HL-60 (cell line): ENCODE measurements at regions not wholly inside any gene's neighbourhood (a gene's known extent, or its start where the extent isn't known, plus 50 kb on each side); places are given as distances from the start of the nearest gene placed in this dataset.

Experiments
- CTCF ChIP-seq: IDR thresholded peaks from one replicate; pipeline ENCODE4 v1.5.1; 2011; ENCODE audit warnings: low read length, control low read depth, inconsistent platforms; ENCODE audit not compliant: insufficient read depth
- GABPA ChIP-seq: IDR thresholded peaks from 2 replicates; pipeline ENCODE4 v1.6.1; 2012; ENCODE audit warnings: low read depth
- POLR2AphosphoS5 ChIP-seq: IDR thresholded peaks from 2 replicates; pipeline ENCODE4 v1.6.1; 2012; ENCODE audit warnings: low read depth
- REST ChIP-seq: IDR thresholded peaks from 2 replicates; pipeline ENCODE4 v1.6.1; 2012; ENCODE audit warnings: low read depth; ENCODE audit not compliant: insufficient replicate concordance

GRCh38 chr17:73819440-73820395 is 175.5 kb upstream of the SDK2 start:
- TF ChIP-seq GABPA (no peak), POLR2AphosphoS5 (no peak), REST (no peak), CTCF (no peak)
